Ishikawa (cell line): ENCODE measurements at regions not wholly inside any gene's neighbourhood (a gene's known extent, or its start where the extent isn't known, plus 50 kb on each side); places are given as distances from the start of the nearest gene placed in this dataset.

Experiments used
- CEBPB ChIP-seq: IDR thresholded peaks from 2 replicates; pipeline ENCODE4 v1.6.1; 2012
- CREB1 ChIP-seq: IDR thresholded peaks from 2 replicates; pipeline ENCODE4 v1.6.1; 2012; ENCODE audit warnings: low read depth
- EGR1 ChIP-seq: IDR thresholded peaks from 2 replicates; pipeline ENCODE4 v1.6.1; 2012
- EP300 ChIP-seq: IDR thresholded peaks from 2 replicates; pipeline ENCODE4 v1.6.1; 2012; ENCODE audit warnings: borderline replicate concordance
- FOXM1 ChIP-seq: IDR thresholded peaks from 2 replicates; pipeline ENCODE4 v1.6.1; 2012; ENCODE audit warnings: low read depth, borderline replicate concordance
- MAX ChIP-seq: IDR thresholded peaks from 2 replicates; pipeline ENCODE4 v1.6.1; 2012
- NFIC ChIP-seq: IDR thresholded peaks from 2 replicates; pipeline ENCODE4 v1.6.1; 2012
- RAD21 ChIP-seq: IDR thresholded peaks from 2 replicates; pipeline ENCODE4 v1.6.1; 2012; ENCODE audit warnings: low read depth
- TAF1 ChIP-seq: IDR thresholded peaks from 2 replicates; pipeline ENCODE4 v1.6.1; 2012; ENCODE audit warnings: low read depth, mild to moderate bottlenecking
- TCF12 ChIP-seq: IDR thresholded peaks from 2 replicates; pipeline ENCODE4 v1.6.1; 2012; ENCODE audit warnings: low read depth
- TEAD4 ChIP-seq: IDR thresholded peaks from 2 replicates; pipeline ENCODE4 v1.6.1; 2012
- USF1 ChIP-seq: IDR thresholded peaks from 2 replicates; pipeline ENCODE4 v1.6.1; 2012
- YY1 ChIP-seq: IDR thresholded peaks from 2 replicates; pipeline ENCODE4 v1.6.1; 2012; ENCODE audit warnings: low read depth
- TF ChIP-seq, protein P1 (sequence below): IDR thresholded peaks from 2 replicates; pipeline ENCODE4 v1.6.1; 2012; ENCODE audit warnings: low read depth, mild to moderate bottlenecking

DNA sequence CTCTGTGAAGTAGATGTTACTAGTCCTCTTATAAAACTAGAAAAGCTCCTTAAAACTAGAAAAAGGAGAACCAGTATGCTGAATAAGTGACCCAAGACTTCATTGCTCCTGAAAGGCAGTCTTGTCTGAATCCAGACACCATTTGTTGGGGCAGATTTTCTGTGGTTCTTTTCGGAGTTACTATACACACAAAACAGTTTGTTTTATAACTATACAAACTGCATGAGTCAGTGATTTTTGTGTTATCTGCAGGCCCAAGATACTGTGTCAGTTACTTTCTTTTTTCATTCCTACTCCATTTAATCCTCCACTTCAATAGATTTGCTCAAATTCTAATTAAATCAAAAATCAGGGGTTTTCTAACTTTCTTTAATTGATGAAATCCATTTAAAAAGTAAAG, 244.6 kb downstream of the ARPP21 start:
- TF ChIP-seq RAD21, result no peak
- TF ChIP-seq, protein P1, sequence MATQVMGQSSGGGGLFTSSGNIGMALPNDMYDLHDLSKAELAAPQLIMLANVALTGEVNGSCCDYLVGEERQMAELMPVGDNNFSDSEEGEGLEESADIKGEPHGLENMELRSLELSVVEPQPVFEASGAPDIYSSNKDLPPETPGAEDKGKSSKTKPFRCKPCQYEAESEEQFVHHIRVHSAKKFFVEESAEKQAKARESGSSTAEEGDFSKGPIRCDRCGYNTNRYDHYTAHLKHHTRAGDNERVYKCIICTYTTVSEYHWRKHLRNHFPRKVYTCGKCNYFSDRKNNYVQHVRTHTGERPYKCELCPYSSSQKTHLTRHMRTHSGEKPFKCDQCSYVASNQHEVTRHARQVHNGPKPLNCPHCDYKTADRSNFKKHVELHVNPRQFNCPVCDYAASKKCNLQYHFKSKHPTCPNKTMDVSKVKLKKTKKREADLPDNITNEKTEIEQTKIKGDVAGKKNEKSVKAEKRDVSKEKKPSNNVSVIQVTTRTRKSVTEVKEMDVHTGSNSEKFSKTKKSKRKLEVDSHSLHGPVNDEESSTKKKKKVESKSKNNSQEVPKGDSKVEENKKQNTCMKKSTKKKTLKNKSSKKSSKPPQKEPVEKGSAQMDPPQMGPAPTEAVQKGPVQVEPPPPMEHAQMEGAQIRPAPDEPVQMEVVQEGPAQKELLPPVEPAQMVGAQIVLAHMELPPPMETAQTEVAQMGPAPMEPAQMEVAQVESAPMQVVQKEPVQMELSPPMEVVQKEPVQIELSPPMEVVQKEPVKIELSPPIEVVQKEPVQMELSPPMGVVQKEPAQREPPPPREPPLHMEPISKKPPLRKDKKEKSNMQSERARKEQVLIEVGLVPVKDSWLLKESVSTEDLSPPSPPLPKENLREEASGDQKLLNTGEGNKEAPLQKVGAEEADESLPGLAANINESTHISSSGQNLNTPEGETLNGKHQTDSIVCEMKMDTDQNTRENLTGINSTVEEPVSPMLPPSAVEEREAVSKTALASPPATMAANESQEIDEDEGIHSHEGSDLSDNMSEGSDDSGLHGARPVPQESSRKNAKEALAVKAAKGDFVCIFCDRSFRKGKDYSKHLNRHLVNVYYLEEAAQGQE, result no peak
- no peak for TF ChIP-seq MAX
- TF ChIP-seq EP300, result no peak
- no peak for TF ChIP-seq YY1
- TF ChIP-seq TAF1, result no peak
- TF ChIP-seq CREB1, result no peak
- TF ChIP-seq USF1, result no peak
- TF ChIP-seq CEBPB, result no peak
- TF ChIP-seq EGR1, result no peak
- TF ChIP-seq TCF12, result no peak
- TF ChIP-seq NFIC, result no peak
- TF ChIP-seq TEAD4, result no peak
- TF ChIP-seq FOXM1, result no peak
